H9 (cell line): ENCODE measurements at regions not wholly inside any gene's neighbourhood (a gene's known extent, or its start where the extent isn't known, plus 50 kb on each side); places are given as distances from the start of the nearest gene placed in this dataset.

Experiments
- DNase-seq: peaks from one replicate; pipeline ENCODE4 v3.0.0-alpha.2; 2017
- H2AFZ ChIP-seq: one replicate; pipeline ENCODE4 v1.6.1; 2013; ENCODE audit warnings: mild to moderate bottlenecking, low read length, control low read depth, moderate library complexity
- H2AK5ac ChIP-seq: 2 replicates; pipeline ENCODE4 v1.6.1; 2013; ENCODE audit warnings: low read length, control low read depth, mixed read lengths; ENCODE audit not compliant: insufficient read length
- H2BK120ac ChIP-seq: one replicate; pipeline ENCODE4 v1.6.1; 2013; ENCODE audit warnings: low read depth, mild to moderate bottlenecking, low read length, control low read depth, inconsistent platforms; ENCODE audit not compliant: poor library complexity, severe bottlenecking
- H2BK12ac ChIP-seq: 2 replicates; pipeline ENCODE4 v1.6.1; 2013; ENCODE audit warnings: low read length, control low read depth, mixed read lengths, low read depth; ENCODE audit not compliant: insufficient read length
- H2BK15ac ChIP-seq: 2 replicates; pipeline ENCODE4 v1.6.1; 2013; ENCODE audit warnings: low read depth, low read length, control low read depth
- H2BK20ac ChIP-seq: one replicate; pipeline ENCODE4 v1.6.1; 2013; ENCODE audit warnings: low read depth, mild to moderate bottlenecking, low read length, control low read depth, inconsistent platforms; ENCODE audit not compliant: poor library complexity, severe bottlenecking
- H2BK5ac ChIP-seq: 2 replicates; pipeline ENCODE4 v1.6.1; 2013; ENCODE audit warnings: low read length, control low read depth, mixed read lengths; ENCODE audit not compliant: insufficient read length
- H3K14ac ChIP-seq: 2 replicates; pipeline ENCODE4 v1.6.1; 2013; ENCODE audit warnings: low read length, control low read depth; ENCODE audit not compliant: insufficient read depth
- H3K18ac ChIP-seq: 2 replicates; pipeline ENCODE4 v1.6.1; 2013; ENCODE audit warnings: low read depth, mild to moderate bottlenecking, mixed read lengths, low read length, control low read depth; ENCODE audit not compliant: insufficient read length
- H3K23ac ChIP-seq: 2 replicates; pipeline ENCODE4 v1.6.1; 2013; ENCODE audit warnings: low read length, control low read depth, mixed read lengths, low read depth; ENCODE audit not compliant: insufficient read length
- H3K23me2 ChIP-seq: 2 replicates; pipeline ENCODE4 v1.6.1; 2013; ENCODE audit warnings: low read depth, mild to moderate bottlenecking, mixed read lengths, low read length, control low read depth; ENCODE audit not compliant: insufficient read length, poor library complexity, severe bottlenecking
- H3K27ac ChIP-seq: 2 replicates; pipeline ENCODE4 v1.5.1; 2013; ENCODE audit warnings: low read length, control low read depth, mixed read lengths, low read depth; ENCODE audit not compliant: insufficient read length
- H3K27me3 ChIP-seq: 2 replicates; pipeline ENCODE4 v1.6.1; 2013; ENCODE audit warnings: low read length, control low read depth, inconsistent platforms; ENCODE audit not compliant: insufficient read depth
- H3K4ac ChIP-seq: 2 replicates; pipeline ENCODE4 v1.6.1; 2013; ENCODE audit warnings: low read depth, mild to moderate bottlenecking, control low read depth, inconsistent platforms, low read length, moderate library complexity
- H3K4me1 ChIP-seq: 2 replicates; pipeline ENCODE4 v1.6.1; 2013; ENCODE audit warnings: low read length, control low read depth, inconsistent platforms; ENCODE audit not compliant: insufficient read depth
- H3K4me2 ChIP-seq: 2 replicates; pipeline ENCODE4 v1.6.1; 2013; ENCODE audit warnings: low read length, control low read depth, mixed read lengths; ENCODE audit not compliant: insufficient read length, insufficient read depth
- H3K56ac ChIP-seq: 2 replicates; pipeline ENCODE4 v1.6.1; 2013; ENCODE audit warnings: low read depth, mild to moderate bottlenecking, mixed read lengths, low read length, control low read depth; ENCODE audit not compliant: insufficient read length
- H3K79me1 ChIP-seq: 2 replicates; pipeline ENCODE4 v1.6.1; 2013; ENCODE audit warnings: low read depth, mild to moderate bottlenecking, moderate library complexity, low read length, control low read depth, inconsistent platforms; ENCODE audit not compliant: insufficient read depth, poor library complexity, severe bottlenecking
- H3K79me2 ChIP-seq: 2 replicates; pipeline ENCODE4 v1.6.1; 2013; ENCODE audit warnings: low read length, control low read depth, inconsistent platforms; ENCODE audit not compliant: insufficient read depth
- H3K9ac ChIP-seq: 2 replicates; pipeline ENCODE4 v1.6.1; 2013; ENCODE audit warnings: low read length, control low read depth, mixed read lengths; ENCODE audit not compliant: insufficient read length; ENCODE audit errors: extremely low read depth
- H3K9me3 ChIP-seq: one replicate; pipeline ENCODE4 v1.6.1; 2013; ENCODE audit warnings: low read depth, low read length, inconsistent platforms; ENCODE audit not compliant: control insufficient read depth
- H3T11ph ChIP-seq: one replicate; pipeline ENCODE4 v1.6.1; 2013; ENCODE audit warnings: mild to moderate bottlenecking, low read length, control low read depth, inconsistent platforms
- H4K20me1 ChIP-seq: one replicate; pipeline ENCODE4 v1.6.1; 2013; ENCODE audit not compliant: control insufficient read depth, insufficient read length, insufficient read depth
- H4K5ac ChIP-seq: 2 replicates; pipeline ENCODE4 v1.6.1; 2013; ENCODE audit warnings: low read depth, mild to moderate bottlenecking, mixed read lengths, low read length, control low read depth; ENCODE audit not compliant: insufficient read length
- H4K8ac ChIP-seq: replicated peaks from 2 replicates; pipeline ENCODE4 v1.6.1; 2013; ENCODE audit warnings: low read length, control low read depth, mixed read lengths, low read depth; ENCODE audit not compliant: insufficient read length
- H4K91ac ChIP-seq: 2 replicates; pipeline ENCODE4 v1.6.1; 2013; ENCODE audit warnings: low read depth, mild to moderate bottlenecking, moderate library complexity, mixed read lengths, low read length, control low read depth; ENCODE audit not compliant: insufficient read length
- H3K27ac Mint-ChIP-seq, 3 experiments: 2 replicates in 2 of 3; 3 replicates in 1 of 3; pipeline ENCODE4 v1.8.0; 2020 to 2021; ENCODE audit warnings: mixed read lengths in 3 of 3, mild to moderate bottlenecking in 1 of 3, moderate library complexity in 1 of 3
- H3K27me3 Mint-ChIP-seq: 2 replicates; pipeline ENCODE4 v1.8.0; 2021; ENCODE audit warnings: low read depth, mild to moderate bottlenecking, moderate library complexity, mixed read lengths
- H3K36me3 Mint-ChIP-seq, 3 experiments: 2 replicates in 2 of 3; 3 replicates in 1 of 3; pipeline ENCODE4 v1.8.0; 2020 to 2021; ENCODE audit warnings: low read depth in 3 of 3, mixed read lengths in 3 of 3; ENCODE audit not compliant: insufficient read depth in 1 of 3
- H3K4me1 Mint-ChIP-seq, 2 experiments: 2 replicates each; pipeline ENCODE4 v1.8.0; 2020; ENCODE audit warnings: mixed read lengths in 2 of 2
- H3K4me3 Mint-ChIP-seq, 2 experiments: 2 replicates in 1 of 2; 3 replicates in 1 of 2; pipeline ENCODE4 v1.8.0; 2020 to 2021; ENCODE audit warnings: mild to moderate bottlenecking in 2 of 2, mixed read lengths in 2 of 2, moderate library complexity in 1 of 2
- H3K9me3 Mint-ChIP-seq, 2 experiments: 2 replicates in 1 of 2; 3 replicates in 1 of 2; pipeline ENCODE4 v1.8.0; 2020; ENCODE audit warnings: mild to moderate bottlenecking in 2 of 2, mixed read lengths in 2 of 2, moderate library complexity in 1 of 2
- WGBS: extraction: QIAGEN DNeasy Blood & Tissue Kit; methylation state at CpG from one replicate; pipeline ENCODE4 v1.1.7; 2013; ENCODE audit warnings: missing lambda C conversion rate, low lambda C conversion rate, mixed read lengths; ENCODE audit not compliant: insufficient read length; ENCODE audit errors: extremely low coverage; 5-methylcytosine and 5-hydroxymethylcytosine counted together
- TF ChIP-seq, protein P1 (sequence below): fragments of 200-600 bp; sonication (generic); conservative IDR thresholded peaks from 3 replicates; pipeline ENCODE4 v1.8.0; 2021; ENCODE audit warnings: antibody characterized with exemption, mild to moderate bottlenecking

- Histone ChIP-seq H3K18ac (no peak overlapping the region), H2BK12ac (no peak overlapping the region), H2AFZ (no peak overlapping the region), H2BK5ac (no peak overlapping the region), H4K8ac (no peak overlapping the region), H3K4me1 (peaks cover 5% of the 10 kb centered on the region; the same call in 1 of the 2 replicates), H3K9ac (no peak overlapping the region), H3K79me2 (no peaks in the 10 kb centered on the region), H3K23me2 (no peaks in the 10 kb centered on the region), H3K79me1 (no peaks in the 10 kb centered on the region), H3K27ac (no peak overlapping the region), H2BK15ac (no peak overlapping the region), H4K91ac (no peak overlapping the region), H4K20me1 (no peaks in the 10 kb centered on the region), H3K14ac (no peak overlapping the region), H4K5ac (no peak overlapping the region), H3T11ph (no peak overlapping the region), H3K23ac (no peak overlapping the region), H3K9me3 (no peaks in the 10 kb centered on the region), H3K56ac (no peak overlapping the region), H3K4ac (no peak overlapping the region), H3K4me2 (no peak overlapping the region), H2BK20ac (no peak overlapping the region), H2BK120ac (no peak overlapping the region), H3K27me3 (no peaks in the 10 kb centered on the region), H2AK5ac (no peak overlapping the region)
- peaks cover 0 to 2% of the 10 kb centered on the region in 2 experiments; a peak in 2 of 5 replicates for H3K9me3 Mint-ChIP-seq
- no peak overlapping the region for H3K27ac Mint-ChIP-seq
- no peak overlapping the region for H3K4me3 Mint-ChIP-seq
- TF ChIP-seq, protein P1, sequence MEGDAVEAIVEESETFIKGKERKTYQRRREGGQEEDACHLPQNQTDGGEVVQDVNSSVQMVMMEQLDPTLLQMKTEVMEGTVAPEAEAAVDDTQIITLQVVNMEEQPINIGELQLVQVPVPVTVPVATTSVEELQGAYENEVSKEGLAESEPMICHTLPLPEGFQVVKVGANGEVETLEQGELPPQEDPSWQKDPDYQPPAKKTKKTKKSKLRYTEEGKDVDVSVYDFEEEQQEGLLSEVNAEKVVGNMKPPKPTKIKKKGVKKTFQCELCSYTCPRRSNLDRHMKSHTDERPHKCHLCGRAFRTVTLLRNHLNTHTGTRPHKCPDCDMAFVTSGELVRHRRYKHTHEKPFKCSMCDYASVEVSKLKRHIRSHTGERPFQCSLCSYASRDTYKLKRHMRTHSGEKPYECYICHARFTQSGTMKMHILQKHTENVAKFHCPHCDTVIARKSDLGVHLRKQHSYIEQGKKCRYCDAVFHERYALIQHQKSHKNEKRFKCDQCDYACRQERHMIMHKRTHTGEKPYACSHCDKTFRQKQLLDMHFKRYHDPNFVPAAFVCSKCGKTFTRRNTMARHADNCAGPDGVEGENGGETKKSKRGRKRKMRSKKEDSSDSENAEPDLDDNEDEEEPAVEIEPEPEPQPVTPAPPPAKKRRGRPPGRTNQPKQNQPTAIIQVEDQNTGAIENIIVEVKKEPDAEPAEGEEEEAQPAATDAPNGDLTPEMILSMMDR = no peak
- WGBS = no CpG with 5 or more reads among the region's 4 CpGs
- H3K4me1 Mint-ChIP-seq = peaks cover 10 to 35% of the 10 kb centered on the region in 2 experiments
- no peak for DNase-seq
- H3K27me3 Mint-ChIP-seq = no peaks in the 10 kb centered on the region; the same call in none of the 2 replicates
- H3K36me3 Mint-ChIP-seq = no peaks in the 10 kb centered on the region; a peak in 1 of 7 replicates
Measured at GRCh38 chr16:19972111-19972510, 87.5 kb upstream of the GPRC5B start.
